ENCODE measurements at regions not wholly inside any gene's neighbourhood (a gene's known extent, or its start where the extent isn't known, plus 50 kb on each side); places are given as distances from the start of the nearest gene placed in this dataset.

GRCh38 chr12:87783467-87783866 is 245.7 kb downstream of the C12orf50 start:
- DNase-seq, result no peak

- DNase-seq, result no peak
These were observed 246.4 kb downstream of the C12orf50 start for GRCh38 chr12:87782838-87783237.

- DNase-seq, result no peak
These were observed 249.2 kb downstream of the C12orf50 start for GRCh38 chr12:87779858-87780498.

- no peak for DNase-seq
These were observed 250.2 kb downstream of the C12orf50 start for GRCh38 chr12:87779016-87779415.

- DNase-seq, result no peak
These were observed 251.1 kb downstream of the C12orf50 start for GRCh38 chr12:87778065-87778464.

GRCh38 chr12:87775784-87776183 is 253.4 kb downstream of the C12orf50 start:
- DNase-seq, result no peak

- DNase-seq, result no peak
These were observed 254.2 kb downstream of the C12orf50 start for GRCh38 chr12:87775051-87775450.

- no peak for DNase-seq
These were observed 256.8 kb downstream of the C12orf50 start for GRCh38 chr12:87772401-87772800.

GRCh38 chr12:87768501-87769287 is 260.5 kb downstream of the C12orf50 start:
- DNase-seq, result no peak

- DNase-seq, result no peak
These were observed 263.2 kb downstream of the C12orf50 start for GRCh38 chr12:87766044-87766443.

- no peak for DNase-seq
These were observed 268.3 kb downstream of the C12orf50 start for GRCh38 chr12:87760943-87761342.

GRCh38 chr12:87758271-87758670 is 270.9 kb downstream of the C12orf50 start:
- no peak for DNase-seq

- no peak for DNase-seq
These were observed 272.5 kb downstream of the C12orf50 start for GRCh38 chr12:87756721-87757120.

- no peak for DNase-seq
These were observed 273.1 kb downstream of the C12orf50 start for GRCh38 chr12:87756111-87756510.

GRCh38 chr12:87728931-87729593 is 300.1 kb downstream of the C12orf50 start:
- DNase-seq, result no peak

- DNase-seq, result no peak
These were observed 308.2 kb downstream of the C12orf50 start for GRCh38 chr12:87720967-87721366.

- no peak for DNase-seq
These were observed 324.8 kb downstream of the C12orf50 start for GRCh38 chr12:87704374-87704773.

GRCh38 chr12:87690236-87690810 is 338.9 kb downstream of the C12orf50 start:
- no peak for DNase-seq

- no peak for DNase-seq
These were observed 340.0 kb downstream of the C12orf50 start for GRCh38 chr12:87689196-87689595.

- no peak for DNase-seq
These were observed 341.8 kb downstream of the C12orf50 start for GRCh38 chr12:87687362-87687761.

- no peak for DNase-seq
These were observed 343.5 kb downstream of the C12orf50 start for GRCh38 chr12:87685696-87686095.

GRCh38 chr12:87679251-87679650 is 349.9 kb downstream of the C12orf50 start:
- no peak for DNase-seq

GRCh38 chr12:87678453-87678852 is 350.7 kb downstream of the C12orf50 start:
- DNase-seq, result no peak

GRCh38 chr12:87676731-87677130 is 352.5 kb downstream of the C12orf50 start:
- no peak for DNase-seq
